ENCODE measurements at regions not wholly inside any gene's neighbourhood (a gene's known extent, or its start where the extent isn't known, plus 50 kb on each side); places are given as distances from the start of the nearest gene placed in this dataset.

- peak; percentile 59 for DNase-seq
These were observed 408.8 kb downstream of the PLA2G4A start for GRCh38 chr1:187237542-187237941.

- DNase-seq = no peak
These were observed 413.2 kb downstream of the PLA2G4A start for GRCh38 chr1:187241971-187242370.

GRCh38 chr1:187244623-187245022 lies 415.9 kb downstream of the PLA2G4A start:
- DNase-seq = peak; percentile 52

GRCh38 chr1:187245201-187245600 lies 416.5 kb downstream of the PLA2G4A start:
- no peak for DNase-seq

- DNase-seq = no peak
These were observed 420.4 kb downstream of the PLA2G4A start for GRCh38 chr1:187249196-187249595.

- DNase-seq = peak; percentile 8
These were observed 424.2 kb downstream of the PLA2G4A start for GRCh38 chr1:187252923-187253322.

GRCh38 chr1:187257476-187257875 lies 428.7 kb downstream of the PLA2G4A start:
- DNase-seq = no peak

- DNase-seq = no peak
These were observed 432.9 kb downstream of the PLA2G4A start for GRCh38 chr1:187261637-187262036.

GRCh38 chr1:187262731-187263130 lies 434.0 kb downstream of the PLA2G4A start:
- no peak for DNase-seq

- peak; percentile 79 for DNase-seq
These were observed 436.4 kb downstream of the PLA2G4A start for GRCh38 chr1:187264995-187265602.

GRCh38 chr1:187266051-187266450 lies 437.3 kb downstream of the PLA2G4A start:
- DNase-seq = no peak

GRCh38 chr1:187267827-187268226 lies 439.1 kb downstream of the PLA2G4A start:
- no peak for DNase-seq

GRCh38 chr1:187270256-187270655 lies 441.5 kb downstream of the PLA2G4A start:
- DNase-seq = no peak

GRCh38 chr1:187275346-187275745 lies 446.6 kb downstream of the PLA2G4A start:
- no peak for DNase-seq

- DNase-seq = no peak
These were observed 447.3 kb downstream of the PLA2G4A start for GRCh38 chr1:187275985-187276575.

GRCh38 chr1:187276677-187277076 lies 447.9 kb downstream of the PLA2G4A start:
- no peak for DNase-seq

- no peak for DNase-seq
These were observed 451.3 kb downstream of the PLA2G4A start for GRCh38 chr1:187280031-187280430.

GRCh38 chr1:187281085-187281484 lies 452.3 kb downstream of the PLA2G4A start:
- no peak for DNase-seq

GRCh38 chr1:187283984-187284383 lies 455.2 kb downstream of the PLA2G4A start:
- DNase-seq = no peak

- no peak for DNase-seq
These were observed 465.9 kb downstream of the PLA2G4A start for GRCh38 chr1:187294421-187295201.

- DNase-seq = no peak
These were observed 471.3 kb downstream of the PLA2G4A start for GRCh38 chr1:187300081-187300480.

- DNase-seq = no peak
These were observed 478.1 kb downstream of the PLA2G4A start for GRCh38 chr1:187306710-187307415.

GRCh38 chr1:187310038-187310631 lies 481.4 kb downstream of the PLA2G4A start:
- no peak for DNase-seq
